WTC11 (cell line): ENCODE measurements at regions not wholly inside any gene's neighbourhood (a gene's known extent, or its start where the extent isn't known, plus 50 kb on each side); places are given as distances from the start of the nearest gene placed in this dataset.

ENCODE experiments used
- ATAC-seq: fragments of 200-7000 bp; cut with Tn5 transposase; 2 replicates; pipeline ENCODE4 v1.10.0; 2021; ENCODE audit warnings: mild to moderate bottlenecking, moderate library complexity
- CTCF ChIA-PET: fragments of 300-600 bp; sonication (Branson Sonifier 250); formaldehyde crosslinking; loops from one replicate; lab custom pipeline; 2021; ENCODE audit warnings: antibody characterized with exemption; lab: Charles Lee
- POLR2A ChIA-PET: fragments of 350-600 bp; sonication (Branson Sonifier 250); formaldehyde crosslinking; loops from one replicate; lab custom pipeline; 2021; ENCODE audit warnings: antibody characterized with exemption; lab: Charles Lee
- DNase-seq: peaks from one replicate; pipeline ENCODE4 v3.0.0; 2021; ENCODE audit warnings: low spot score
- H3K27ac Mint-ChIP-seq: 2 replicates; pipeline ENCODE4 v1.8.0; 2021; ENCODE audit warnings: mixed read lengths
- H3K27me3 Mint-ChIP-seq: 2 replicates; pipeline ENCODE4 v1.8.0; 2021; ENCODE audit warnings: low read depth, mild to moderate bottlenecking, moderate library complexity, mixed read lengths
- H3K36me3 Mint-ChIP-seq: 2 replicates; pipeline ENCODE4 v1.8.0; 2021; ENCODE audit warnings: mixed read lengths
- H3K4me1 Mint-ChIP-seq: 2 replicates; pipeline ENCODE4 v1.8.0; 2022; ENCODE audit warnings: mixed read lengths
- H3K4me3 Mint-ChIP-seq: 2 replicates; pipeline ENCODE4 v1.8.0; 2021; ENCODE audit warnings: mild to moderate bottlenecking, moderate library complexity, mixed read lengths
- H3K9me3 Mint-ChIP-seq: 2 replicates; pipeline ENCODE4 v1.8.0; 2021; ENCODE audit warnings: mixed read lengths
- ATF1 ChIP-seq: sonication (generic); formaldehyde crosslinking; IDR thresholded peaks from 2 replicates; pipeline ENCODE4 v1.8.1; 2023; ENCODE audit warnings: mild to moderate bottlenecking, moderate library complexity, missing genetic modification reagents
- CBFB ChIP-seq: sonication (generic); formaldehyde crosslinking; IDR thresholded peaks from 2 replicates; pipeline ENCODE4 v1.8.1; 2022; ENCODE audit warnings: mild to moderate bottlenecking, low read depth, missing genetic modification reagents
- CREB1 ChIP-seq: sonication (generic); formaldehyde crosslinking; IDR thresholded peaks from 2 replicates; pipeline ENCODE4 v1.8.0; 2023; ENCODE audit warnings: mild to moderate bottlenecking, missing genetic modification reagents
- FOXJ3 ChIP-seq: sonication (generic); formaldehyde crosslinking; IDR thresholded peaks from 2 replicates; pipeline ENCODE4 v1.9.0; 2021; ENCODE audit warnings: missing genetic modification reagents, mild to moderate bottlenecking, borderline replicate concordance
- FOXK1 ChIP-seq: sonication (generic); formaldehyde crosslinking; IDR thresholded peaks from 2 replicates; pipeline ENCODE4 v1.8.0; 2022; ENCODE audit warnings: mild to moderate bottlenecking, moderate library complexity, missing genetic modification reagents
- GRHL2 ChIP-seq: fragments of 250-450 bp; sonication (Bioruptor Pico); IDR thresholded peaks from 2 replicates; pipeline ENCODE4 v1.8.0; 2022; ENCODE audit warnings: mild to moderate bottlenecking, moderate library complexity; ENCODE audit not compliant: insufficient replicate concordance, severe bottlenecking
- GTF2I ChIP-seq: fragments of 250-450 bp; sonication (Bioruptor Pico); conservative IDR thresholded peaks from 2 replicates; pipeline ENCODE4 v1.4.0; 2021; ENCODE audit warnings: mild to moderate bottlenecking
- HMGA2 ChIP-seq: fragments of 250-450 bp; sonication (Bioruptor Pico); IDR thresholded peaks from 2 replicates; pipeline ENCODE4 v1.4.0; 2021; ENCODE audit warnings: mild to moderate bottlenecking, moderate library complexity
- IRF2 ChIP-seq: sonication (generic); formaldehyde crosslinking; IDR thresholded peaks from 2 replicates; pipeline ENCODE4 v1.8.0; 2022; ENCODE audit warnings: low read depth, missing genetic modification reagents, borderline replicate concordance
- MAX ChIP-seq: sonication (generic); formaldehyde crosslinking; IDR thresholded peaks from 2 replicates; pipeline ENCODE4 v1.8.0; 2022; ENCODE audit warnings: mild to moderate bottlenecking, missing genetic modification reagents
- NFE2L1 ChIP-seq: sonication (generic); formaldehyde crosslinking; IDR thresholded peaks from 2 replicates; pipeline ENCODE4 v1.8.1; 2023; ENCODE audit warnings: missing genetic modification reagents
- NR1H2 ChIP-seq: sonication (generic); formaldehyde crosslinking; IDR thresholded peaks from 2 replicates; pipeline ENCODE4 v1.9.0; 2021; ENCODE audit warnings: mild to moderate bottlenecking, moderate library complexity, missing genetic modification reagents
- PREB ChIP-seq: sonication (generic); formaldehyde crosslinking; IDR thresholded peaks from 2 replicates; pipeline ENCODE4 v1.8.1; 2022; ENCODE audit warnings: mild to moderate bottlenecking, missing genetic modification reagents, moderate library complexity, borderline replicate concordance
- TCF7 ChIP-seq: sonication (generic); formaldehyde crosslinking; IDR thresholded peaks from 2 replicates; pipeline ENCODE4 v1.8.0; 2022; ENCODE audit warnings: mild to moderate bottlenecking, low read depth, missing genetic modification reagents, moderate library complexity
- TEAD1 ChIP-seq: sonication (generic); formaldehyde crosslinking; IDR thresholded peaks from 2 replicates; pipeline ENCODE4 v1.8.0; 2022; ENCODE audit warnings: mild to moderate bottlenecking, missing genetic modification reagents
- TEAD4 ChIP-seq: sonication (generic); formaldehyde crosslinking; IDR thresholded peaks from 2 replicates; pipeline ENCODE4 v1.8.0; 2022; ENCODE audit warnings: mild to moderate bottlenecking, missing genetic modification reagents
- ZNF396 ChIP-seq: fragments of 250-450 bp; sonication (Bioruptor Pico); IDR thresholded peaks from 2 replicates; pipeline ENCODE4 v1.8.0; 2021; ENCODE audit warnings: mild to moderate bottlenecking, moderate library complexity, borderline replicate concordance
- ZNF423 ChIP-seq: fragments of 250-450 bp; sonication (Bioruptor Pico); IDR thresholded peaks from 2 replicates; pipeline ENCODE4 v2.1.2; 2022; ENCODE audit warnings: mild to moderate bottlenecking, moderate library complexity
- ZSCAN18 ChIP-seq: fragments of 250-450 bp; sonication (Bioruptor Pico); IDR thresholded peaks from 2 replicates; pipeline ENCODE4 v2.1.2; 2022; ENCODE audit warnings: mild to moderate bottlenecking, moderate library complexity
- TF ChIP-seq, protein P1 (sequence below): sonication (generic); formaldehyde crosslinking; IDR thresholded peaks from 2 replicates; pipeline ENCODE4 v1.8.0; 2022; ENCODE audit warnings: mild to moderate bottlenecking, missing genetic modification reagents
- TF ChIP-seq, protein P2 (sequence below): sonication (generic); formaldehyde crosslinking; IDR thresholded peaks from 2 replicates; pipeline ENCODE4 v1.8.0; 2023; ENCODE audit warnings: mild to moderate bottlenecking, missing genetic modification reagents
- TF ChIP-seq, protein P3 (sequence below): sonication (generic); formaldehyde crosslinking; IDR thresholded peaks from 2 replicates; pipeline ENCODE4 v1.8.1; 2023; ENCODE audit warnings: mild to moderate bottlenecking, missing genetic modification reagents
- TF ChIP-seq, protein P4 (sequence below): sonication (generic); formaldehyde crosslinking; IDR thresholded peaks from 2 replicates; pipeline ENCODE4 v1.8.1; 2023; ENCODE audit warnings: mild to moderate bottlenecking, missing genetic modification reagents, moderate library complexity
- TF ChIP-seq, protein P5 (sequence below): fragments of 250-450 bp; sonication (Bioruptor Pico); IDR thresholded peaks from 2 replicates; pipeline ENCODE4 v1.9.0; 2021; ENCODE audit warnings: moderate library complexity, mild to moderate bottlenecking, inconsistent platforms, borderline replicate concordance

DNA sequence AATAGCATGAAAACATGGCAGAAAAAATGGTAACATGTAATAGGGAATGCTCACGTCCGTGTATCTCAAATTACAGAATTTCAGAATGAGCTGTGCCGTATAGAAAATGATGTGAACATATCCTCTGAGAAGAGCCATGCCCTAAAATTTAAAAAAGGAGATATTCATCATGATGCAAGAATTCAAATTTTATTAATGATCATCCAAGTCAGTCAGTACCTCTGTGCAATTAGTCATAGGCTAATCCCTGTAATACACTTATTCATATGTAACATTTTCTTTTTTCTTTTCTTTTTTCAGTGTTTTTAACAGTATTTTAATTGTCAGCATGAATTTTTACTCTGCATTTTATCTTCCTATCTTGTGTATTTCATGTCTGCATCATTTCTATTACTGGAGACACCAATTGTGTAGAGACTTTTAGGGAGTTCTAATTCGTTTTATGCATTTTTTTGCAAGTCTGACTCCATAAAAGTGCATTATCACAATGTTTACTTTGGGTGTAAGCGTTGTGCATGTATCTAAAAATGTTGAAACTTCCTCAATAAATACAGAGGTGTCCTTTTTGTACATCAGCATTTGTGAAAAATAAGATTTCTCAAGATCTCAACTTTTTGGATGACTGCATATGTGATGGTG, 1103.7 kb upstream of the CELF2 start:
- DNase-seq: no peak
- Mint-ChIP-seq H3K36me3 (peaks cover 11% of the 10 kb centered on the region), H3K9me3 (peaks cover 11% of the 10 kb centered on the region), H3K27me3 (no peaks in the 10 kb centered on the region), H3K4me3 (no peak overlapping the region), H3K27ac (no peak overlapping the region), H3K4me1 (peaks cover 23% of the 10 kb centered on the region)
- ChIA-PET POLR2A (no interaction called here), CTCF (interaction anchor here (0.6 kb wide), 1 partner anchor 24 kb away, joined by 3 read pairs; no protein-coding TSS in a partner anchor)
- TF ChIP-seq MAX (CRISPR knock-in tag): no peak
- TF ChIP-seq ATF1: no peak
- TF ChIP-seq ZNF396 (CRISPR knock-in tag): no peak
- TF ChIP-seq TEAD4 (CRISPR knock-in tag): no peak
- TF ChIP-seq, protein P1, sequence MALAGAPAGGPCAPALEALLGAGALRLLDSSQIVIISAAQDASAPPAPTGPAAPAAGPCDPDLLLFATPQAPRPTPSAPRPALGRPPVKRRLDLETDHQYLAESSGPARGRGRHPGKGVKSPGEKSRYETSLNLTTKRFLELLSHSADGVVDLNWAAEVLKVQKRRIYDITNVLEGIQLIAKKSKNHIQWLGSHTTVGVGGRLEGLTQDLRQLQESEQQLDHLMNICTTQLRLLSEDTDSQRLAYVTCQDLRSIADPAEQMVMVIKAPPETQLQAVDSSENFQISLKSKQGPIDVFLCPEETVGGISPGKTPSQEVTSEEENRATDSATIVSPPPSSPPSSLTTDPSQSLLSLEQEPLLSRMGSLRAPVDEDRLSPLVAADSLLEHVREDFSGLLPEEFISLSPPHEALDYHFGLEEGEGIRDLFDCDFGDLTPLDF (CRISPR knock-in tag): no peak
- TF ChIP-seq, protein P2, sequence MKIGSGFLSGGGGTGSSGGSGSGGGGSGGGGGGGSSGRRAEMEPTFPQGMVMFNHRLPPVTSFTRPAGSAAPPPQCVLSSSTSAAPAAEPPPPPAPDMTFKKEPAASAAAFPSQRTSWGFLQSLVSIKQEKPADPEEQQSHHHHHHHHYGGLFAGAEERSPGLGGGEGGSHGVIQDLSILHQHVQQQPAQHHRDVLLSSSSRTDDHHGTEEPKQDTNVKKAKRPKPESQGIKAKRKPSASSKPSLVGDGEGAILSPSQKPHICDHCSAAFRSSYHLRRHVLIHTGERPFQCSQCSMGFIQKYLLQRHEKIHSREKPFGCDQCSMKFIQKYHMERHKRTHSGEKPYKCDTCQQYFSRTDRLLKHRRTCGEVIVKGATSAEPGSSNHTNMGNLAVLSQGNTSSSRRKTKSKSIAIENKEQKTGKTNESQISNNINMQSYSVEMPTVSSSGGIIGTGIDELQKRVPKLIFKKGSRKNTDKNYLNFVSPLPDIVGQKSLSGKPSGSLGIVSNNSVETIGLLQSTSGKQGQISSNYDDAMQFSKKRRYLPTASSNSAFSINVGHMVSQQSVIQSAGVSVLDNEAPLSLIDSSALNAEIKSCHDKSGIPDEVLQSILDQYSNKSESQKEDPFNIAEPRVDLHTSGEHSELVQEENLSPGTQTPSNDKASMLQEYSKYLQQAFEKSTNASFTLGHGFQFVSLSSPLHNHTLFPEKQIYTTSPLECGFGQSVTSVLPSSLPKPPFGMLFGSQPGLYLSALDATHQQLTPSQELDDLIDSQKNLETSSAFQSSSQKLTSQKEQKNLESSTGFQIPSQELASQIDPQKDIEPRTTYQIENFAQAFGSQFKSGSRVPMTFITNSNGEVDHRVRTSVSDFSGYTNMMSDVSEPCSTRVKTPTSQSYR: no peak
- TF ChIP-seq FOXJ3 (CRISPR knock-in tag): no peak
- no peak for TF ChIP-seq HMGA2 (CRISPR knock-in tag)
- no peak for TF ChIP-seq ZSCAN18
- TF ChIP-seq GTF2I (CRISPR knock-in tag): no peak
- TF ChIP-seq, protein P3, sequence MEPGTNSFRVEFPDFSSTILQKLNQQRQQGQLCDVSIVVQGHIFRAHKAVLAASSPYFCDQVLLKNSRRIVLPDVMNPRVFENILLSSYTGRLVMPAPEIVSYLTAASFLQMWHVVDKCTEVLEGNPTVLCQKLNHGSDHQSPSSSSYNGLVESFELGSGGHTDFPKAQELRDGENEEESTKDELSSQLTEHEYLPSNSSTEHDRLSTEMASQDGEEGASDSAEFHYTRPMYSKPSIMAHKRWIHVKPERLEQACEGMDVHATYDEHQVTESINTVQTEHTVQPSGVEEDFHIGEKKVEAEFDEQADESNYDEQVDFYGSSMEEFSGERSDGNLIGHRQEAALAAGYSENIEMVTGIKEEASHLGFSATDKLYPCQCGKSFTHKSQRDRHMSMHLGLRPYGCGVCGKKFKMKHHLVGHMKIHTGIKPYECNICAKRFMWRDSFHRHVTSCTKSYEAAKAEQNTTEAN: no peak
- TF ChIP-seq, protein P4, sequence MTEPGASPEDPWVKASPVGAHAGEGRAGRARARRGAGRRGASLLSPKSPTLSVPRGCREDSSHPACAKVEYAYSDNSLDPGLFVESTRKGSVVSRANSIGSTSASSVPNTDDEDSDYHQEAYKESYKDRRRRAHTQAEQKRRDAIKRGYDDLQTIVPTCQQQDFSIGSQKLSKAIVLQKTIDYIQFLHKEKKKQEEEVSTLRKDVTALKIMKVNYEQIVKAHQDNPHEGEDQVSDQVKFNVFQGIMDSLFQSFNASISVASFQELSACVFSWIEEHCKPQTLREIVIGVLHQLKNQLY (CRISPR knock-in tag): no peak
- TF ChIP-seq FOXK1: no peak
- TF ChIP-seq PREB (CRISPR knock-in tag): no peak
- TF ChIP-seq TEAD1 (CRISPR knock-in tag): no peak
- TF ChIP-seq NR1H2 (CRISPR knock-in tag): no peak
- no peak for ATAC-seq

DNA sequence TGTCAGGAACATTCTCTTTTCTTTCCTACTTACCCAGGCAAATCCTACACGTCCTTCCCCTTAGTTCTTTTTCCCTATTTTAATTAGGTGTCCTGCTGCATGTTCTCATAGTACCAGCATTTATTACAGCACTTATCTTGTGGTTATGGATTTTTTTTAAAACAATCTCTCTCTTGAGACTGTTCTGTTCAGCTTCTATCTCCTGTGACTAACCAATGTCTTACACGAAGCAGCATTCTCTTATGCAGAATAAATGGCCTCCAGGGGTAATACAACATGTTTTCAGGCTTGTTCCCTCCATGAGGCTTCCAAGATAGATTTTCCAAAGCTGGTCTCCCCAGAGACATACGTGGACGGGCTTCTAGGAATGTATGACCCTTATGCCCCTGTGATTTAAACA, 1096.1 kb upstream of the CELF2 start:
- H3K9me3 Mint-ChIP-seq: peaks cover 17% of the 10 kb centered on the region
- ChIA-PET POLR2A (no interaction called here), CTCF (no interaction called here)
- no peaks in the 10 kb centered on the region for H3K27me3 Mint-ChIP-seq
- no peak overlapping the region for H3K4me3 Mint-ChIP-seq
- ATAC-seq (no peak), DNase-seq (no peak)
- peaks cover 2% of the 10 kb centered on the region; the same call in 1 of the 2 replicates for H3K4me1 Mint-ChIP-seq
- no peak overlapping the region for H3K27ac Mint-ChIP-seq
- H3K36me3 Mint-ChIP-seq: no peaks in the 10 kb centered on the region
- TF ChIP-seq PREB (CRISPR knock-in tag): no peak
- no peak for TF ChIP-seq GRHL2 (CRISPR knock-in tag)
- TF ChIP-seq CREB1 (CRISPR knock-in tag): no peak
- TF ChIP-seq TCF7: no peak
- no peak for TF ChIP-seq NFE2L1 (CRISPR knock-in tag)
- TF ChIP-seq IRF2: no peak
- no peak for TF ChIP-seq ZNF423 (CRISPR knock-in tag)
- TF ChIP-seq, protein P5, sequence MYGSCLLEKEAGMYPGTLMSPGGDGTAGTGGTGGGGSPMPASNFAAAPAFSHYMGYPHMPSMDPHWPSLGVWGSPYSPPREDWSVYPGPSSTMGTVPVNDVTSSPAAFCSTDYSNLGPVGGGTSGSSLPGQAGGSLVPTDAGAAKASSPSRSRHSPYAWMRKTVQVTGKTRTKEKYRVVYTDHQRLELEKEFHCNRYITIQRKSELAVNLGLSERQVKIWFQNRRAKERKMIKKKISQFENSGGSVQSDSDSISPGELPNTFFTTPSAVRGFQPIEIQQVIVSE (CRISPR knock-in tag): no peak
- TF ChIP-seq, protein P1 (CRISPR knock-in tag): no peak
- no peak for TF ChIP-seq CBFB (CRISPR knock-in tag)
